H54 (cell line): ENCODE measurements at regions not wholly inside any gene's neighbourhood (a gene's known extent, or its start where the extent isn't known, plus 50 kb on each side); places are given as distances from the start of the nearest gene placed in this dataset.

Experiments used
- DNase-seq: peaks from one replicate; pipeline ENCODE4 v3.0.0; 2011; ENCODE audit warnings: low spot score, mixed read lengths; ENCODE audit not compliant: insufficient read length
- FAIRE-seq: peaks from 3 replicates; lab custom pipeline; 2011; peaks lifted over from hg19 to GRCh38; lab: Jason Lieb, UNC
- POLR2A ChIP-seq: IDR thresholded peaks from 2 replicates; pipeline ENCODE4 v1.6.1; 2011; ENCODE audit warnings: low read depth, mild to moderate bottlenecking, low read length

- no peak for DNase-seq
Measured at GRCh38 chr16:73319261-73319660, 271.3 kb upstream of the ZFHX3 start.

GRCh38 chr16:73317321-73317857 lies 269.5 kb upstream of the ZFHX3 start:
- no peak for FAIRE-seq

More at GRCh38 chr16:73319261-73319660, 271.3 kb upstream of the ZFHX3 start:
- FAIRE-seq: no peak
- TF ChIP-seq POLR2A: no peak

GRCh38 chr16:73315645-73316044 lies 267.7 kb upstream of the ZFHX3 start:
- FAIRE-seq: no peak
- TF ChIP-seq POLR2A: no peak
- no peak for DNase-seq

More at GRCh38 chr16:73317321-73317857, 269.5 kb upstream of the ZFHX3 start:
- no peak for TF ChIP-seq POLR2A
- DNase-seq: no peak

- FAIRE-seq: no peak
Measured at GRCh38 chr16:73313950-73314349, 266.0 kb upstream of the ZFHX3 start.

GRCh38 chr16:73311857-73312723 lies 264.2 kb upstream of the ZFHX3 start:
- no peak for TF ChIP-seq POLR2A
- FAIRE-seq: no peak

More at GRCh38 chr16:73313950-73314349, 266.0 kb upstream of the ZFHX3 start:
- no peak for DNase-seq
- TF ChIP-seq POLR2A: no peak

DNA sequence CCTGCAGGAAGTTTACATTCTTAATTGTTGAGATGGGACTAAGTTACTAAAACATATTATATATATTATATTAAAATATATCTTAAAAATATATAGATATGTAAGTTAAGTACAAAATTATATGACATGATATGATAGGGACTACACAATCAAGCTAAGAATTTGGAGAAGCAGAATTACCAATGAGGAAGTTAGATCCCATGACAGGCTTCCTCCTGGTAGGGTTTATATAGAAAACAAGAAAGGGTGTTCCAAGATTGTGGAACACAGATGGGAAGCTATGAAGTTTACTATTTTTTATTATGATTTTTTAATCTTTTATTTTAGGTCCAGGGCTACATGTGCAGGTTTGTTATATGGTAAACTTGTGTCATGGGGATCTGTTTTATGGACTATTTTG lies 260.8 kb upstream of the ZFHX3 start:
- FAIRE-seq: no peak
- no peak for DNase-seq
- TF ChIP-seq POLR2A: no peak

More at GRCh38 chr16:73311857-73312723, 264.2 kb upstream of the ZFHX3 start:
- no peak for DNase-seq

GRCh38 chr16:73306901-73307413 lies 259.0 kb upstream of the ZFHX3 start:
- FAIRE-seq: no peak
- DNase-seq: no peak
- TF ChIP-seq POLR2A: no peak

DNA sequence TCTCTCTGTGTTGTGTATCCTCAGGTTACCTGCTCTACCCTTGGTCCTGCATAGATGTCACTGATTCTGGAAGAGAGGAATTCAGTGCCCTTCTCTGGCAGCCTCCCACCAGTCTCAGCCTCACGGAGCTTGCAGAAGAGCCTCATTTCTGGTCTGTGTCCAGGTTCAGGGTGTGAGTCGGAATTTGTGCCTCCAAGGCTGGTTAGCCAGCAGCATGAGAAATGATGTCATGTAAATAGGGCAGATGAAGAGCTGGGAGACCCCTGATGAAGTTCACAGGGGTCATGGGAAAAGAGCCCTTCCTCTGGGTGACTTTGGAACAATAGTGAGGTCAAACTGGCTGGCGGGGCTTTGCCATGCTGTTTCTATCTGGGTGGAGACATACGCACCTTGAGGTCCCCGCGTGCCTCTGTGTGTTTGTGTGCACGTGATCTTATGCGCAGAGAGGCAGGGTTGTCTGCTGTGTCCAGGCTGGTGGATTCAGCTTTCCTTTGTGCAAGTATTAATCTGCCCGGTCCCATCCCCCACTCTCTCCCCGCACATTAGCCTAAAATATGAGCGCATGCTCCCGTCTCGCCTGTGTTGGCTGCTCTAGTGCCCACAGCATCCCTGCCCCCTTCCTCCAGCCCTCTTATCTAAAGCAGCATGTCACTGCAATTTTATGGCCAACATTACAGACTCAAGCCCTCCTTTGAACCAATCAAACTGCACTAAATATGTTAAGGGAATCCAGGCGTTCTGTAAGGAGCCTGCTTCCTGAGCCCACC lies 256.3 kb upstream of the ZFHX3 start:
- TF ChIP-seq POLR2A: no peak
- DNase-seq: no peak
- no peak for FAIRE-seq

DNA sequence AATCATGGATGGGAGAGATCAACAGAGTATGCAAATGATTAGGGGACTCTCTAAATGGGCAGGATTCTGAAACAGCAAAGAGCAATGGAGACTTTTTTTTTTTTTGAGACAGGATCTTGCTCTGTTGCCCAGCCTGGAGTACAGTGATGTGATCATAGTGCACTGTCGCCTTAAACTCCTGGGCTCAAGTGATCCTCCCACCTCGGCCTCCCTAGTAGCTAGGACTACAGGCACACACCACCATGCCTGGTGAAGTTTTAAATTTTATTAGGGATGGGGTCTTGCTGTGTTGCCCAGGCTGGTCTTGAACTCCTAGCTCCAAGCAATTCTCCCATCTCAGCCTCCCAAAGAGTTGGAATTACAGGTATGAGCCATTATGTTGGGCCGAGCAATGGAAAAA lies 255.0 kb upstream of the ZFHX3 start:
- TF ChIP-seq POLR2A: no peak
- FAIRE-seq (no peak), DNase-seq (no peak)

DNA sequence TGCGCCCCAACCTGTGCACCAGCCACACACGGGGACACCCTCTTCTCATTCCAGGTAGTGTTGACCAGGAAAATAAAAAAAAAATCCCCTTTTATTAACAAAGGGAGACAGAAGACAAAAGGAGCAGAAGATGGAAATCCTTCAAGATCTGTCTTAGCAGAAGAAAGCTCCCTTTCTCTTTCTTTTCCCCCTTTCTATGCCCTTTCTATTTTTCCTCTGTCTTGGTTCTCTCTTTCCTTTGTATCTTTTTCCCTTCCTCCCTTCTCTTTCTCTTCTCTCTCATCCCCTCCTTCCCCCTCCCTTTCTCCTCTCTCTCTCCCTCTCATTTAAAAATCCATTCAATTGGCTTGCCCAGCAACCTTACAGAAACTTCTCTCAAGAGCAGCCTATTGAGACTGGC lies 254.1 kb upstream of the ZFHX3 start:
- no peak for DNase-seq
- TF ChIP-seq POLR2A: no peak

GRCh38 chr16:73299346-73299745 lies 251.4 kb upstream of the ZFHX3 start:
- no peak for DNase-seq
- FAIRE-seq: no peak
- TF ChIP-seq POLR2A: no peak

More for the DNA sequence above, 254.1 kb upstream of the ZFHX3 start:
- no peak for FAIRE-seq

- FAIRE-seq: no peak
- TF ChIP-seq POLR2A: no peak
- no peak for DNase-seq
Measured at GRCh38 chr16:73298562-73298961, 250.6 kb upstream of the ZFHX3 start.

GRCh38 chr16:73290258-73290657 lies 242.3 kb upstream of the ZFHX3 start:
- FAIRE-seq (no peak), DNase-seq (no peak)
- no peak for TF ChIP-seq POLR2A

GRCh38 chr16:73289232-73289631 lies 241.3 kb upstream of the ZFHX3 start:
- no peak for TF ChIP-seq POLR2A
- DNase-seq: no peak
- FAIRE-seq: no peak
